ENCODE measurements at regions not wholly inside any gene's neighbourhood (a gene's known extent, or its start where the extent isn't known, plus 50 kb on each side); places are given as distances from the start of the nearest gene placed in this dataset.
"Not testable (repeated sequence)": the region's sequence is repeated elsewhere in the genome, so short reads cannot be mapped to it uniquely, and the experiment has no call there.

DNA sequence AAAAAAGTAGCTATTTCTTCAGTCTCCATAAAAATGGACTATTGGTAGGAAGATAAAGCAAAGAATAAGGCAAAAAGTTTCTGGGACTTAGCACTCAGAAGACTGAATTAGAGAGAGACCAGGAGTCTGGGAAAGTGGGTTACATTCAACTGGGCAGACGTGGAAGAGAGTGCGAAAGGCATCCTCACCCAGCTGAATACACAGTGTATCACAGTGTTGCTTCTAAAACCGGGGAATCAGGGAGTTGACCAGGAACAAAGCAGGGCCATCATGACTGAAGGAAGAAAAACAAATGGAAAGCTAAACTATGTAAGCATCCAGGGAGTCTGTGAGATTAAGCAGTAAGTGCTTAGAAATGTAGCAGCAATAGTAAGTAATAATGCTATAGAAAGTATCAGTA, 452.9 kb upstream of the MAN1A1 start:
- peaks cover 5 to 8% of the 10 kb centered on the region in 2 donors for H3K4me1 ChIP-seq (replicated peaks in 1 of 2)
- H3K27ac ChIP-seq = no peak overlapping the region
- H3K4me3 ChIP-seq = no peak overlapping the region
- ATAC-seq (replicated peaks in 6 of 8) = peak in 2 of 8 experiments; percentile 32 to 58
- in situ Hi-C loops (cut with MboI; ENCODE audit: low pct_unique_long_range_greater_than_20kb in 2 of 9, low sequenced_read_pairs in 9 of 9, unreplicated experiment in 9 of 9) = no loop called here
- 57 to 93% (median 75%) methylated on average over 1 to 3 of the region's 3 CpGs; no CpG with 5 or more reads in 4 of the 10 experiments for WGBS, 10 experiments

DNA sequence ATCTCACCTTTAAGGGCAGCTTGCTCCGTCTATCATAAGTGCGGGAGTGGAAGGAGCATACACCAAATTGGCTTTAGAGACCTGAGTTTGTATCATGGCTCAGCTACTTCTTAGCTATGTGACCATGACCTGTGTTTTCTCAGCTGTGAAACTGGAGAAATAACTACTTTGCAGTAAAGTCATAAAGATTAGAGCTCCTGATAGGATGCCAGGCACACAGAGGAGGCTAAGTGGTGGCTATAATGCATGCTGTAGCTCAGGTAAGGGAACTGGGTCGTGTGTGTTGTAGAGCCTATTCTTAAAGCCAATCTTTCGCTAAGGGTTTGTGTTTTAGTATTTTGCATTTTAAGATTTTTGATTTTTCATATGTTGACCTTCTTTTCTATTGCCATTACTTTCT, 451.5 kb upstream of the MAN1A1 start:
- Histone ChIP-seq H3K27ac (no peak overlapping the region), H3K4me3 (no peak overlapping the region), H3K4me1 (replicated peaks in 1 of 2) (peaks cover 5 to 8% of the 10 kb centered on the region in 2 donors)
- in situ Hi-C loops (cut with MboI; ENCODE audit: low pct_unique_long_range_greater_than_20kb in 2 of 9, low sequenced_read_pairs in 9 of 9, unreplicated experiment in 9 of 9) = no loop called here
- WGBS, 10 experiments = 0 to 100% (median 91%) methylated on average over 1 to 4 of the region's 4 CpGs; no CpG with 5 or more reads in 1 of the 10 experiments
- no peak for ATAC-seq (replicated peaks in 6 of 8)

DNA sequence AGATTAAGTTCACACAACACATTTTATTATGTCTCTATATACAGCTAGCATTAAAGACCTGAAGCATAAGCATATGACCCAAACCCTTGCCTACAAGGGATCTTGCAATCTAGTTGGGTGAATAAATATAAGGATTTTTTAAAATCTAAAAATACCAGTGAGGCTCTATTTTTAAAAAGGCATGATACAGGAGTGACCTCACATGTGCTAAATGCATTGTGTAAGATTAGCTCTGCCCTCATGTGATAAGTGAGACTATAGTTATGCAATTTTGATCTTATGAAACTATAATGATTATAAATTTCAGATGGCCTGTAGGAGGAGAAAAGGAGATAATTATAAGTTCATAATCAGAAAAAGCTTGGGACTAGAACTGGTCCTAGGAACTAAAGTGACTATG, 451.0 kb upstream of the MAN1A1 start:
- Histone ChIP-seq H3K27ac (no peak overlapping the region), H3K4me3 (no peak overlapping the region), H3K4me1 (replicated peaks in 1 of 2) (peaks cover 5 to 8% of the 10 kb centered on the region in 2 donors)
- no peak for ATAC-seq (replicated peaks in 6 of 8)
- in situ Hi-C loops (cut with MboI; ENCODE audit: low pct_unique_long_range_greater_than_20kb in 2 of 9, low sequenced_read_pairs in 9 of 9, unreplicated experiment in 9 of 9) = no loop called here

DNA sequence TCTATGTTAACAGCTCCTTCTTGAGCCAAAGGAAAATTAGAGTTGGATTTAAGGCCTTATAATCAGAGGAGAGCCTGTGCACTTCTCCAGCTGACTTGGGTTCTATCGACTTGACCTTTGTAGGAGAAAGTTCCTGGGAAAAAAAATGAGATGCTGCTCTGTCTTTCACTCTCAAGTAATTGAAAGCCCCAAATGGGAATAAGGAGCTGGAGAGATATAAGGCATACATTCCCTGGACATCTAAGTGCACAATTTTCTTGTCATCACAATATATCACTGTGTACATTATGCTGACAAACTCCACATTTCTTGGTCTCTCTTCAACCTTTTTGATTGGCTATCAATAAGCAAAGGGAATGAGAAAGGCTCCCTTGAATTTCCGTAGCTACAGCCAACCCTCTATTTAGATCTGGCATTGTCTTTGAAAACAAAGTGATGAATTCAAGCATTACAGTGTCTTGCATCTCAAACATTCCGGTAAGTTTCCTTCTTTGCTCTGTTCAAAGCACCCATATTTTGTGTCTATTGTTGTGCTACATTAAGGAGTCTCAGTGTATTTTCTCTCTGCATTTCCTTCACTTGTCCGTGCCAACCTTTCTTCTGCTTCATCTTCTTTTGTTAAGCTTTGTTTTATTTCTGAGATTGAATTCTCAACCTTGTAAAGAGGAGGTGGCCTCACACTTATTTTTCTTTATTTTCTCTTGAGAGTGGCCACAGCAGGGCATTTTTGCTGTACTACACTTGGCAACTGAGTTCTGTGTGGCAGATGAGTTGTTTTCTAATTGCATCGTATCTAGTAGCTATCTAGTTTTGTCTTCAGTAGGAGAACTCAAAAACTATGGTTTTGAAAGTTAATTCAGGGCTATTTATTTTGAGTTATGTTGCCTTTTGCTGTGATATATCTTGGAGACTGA, 450.3 kb upstream of the MAN1A1 start:
- Histone ChIP-seq H3K27ac (no peak overlapping the region), H3K4me3 (no peak overlapping the region), H3K4me1 (replicated peaks in 1 of 2) (peaks cover 5 to 8% of the 10 kb centered on the region in 2 donors)
- WGBS, 10 experiments = 28 to 72% (median 56%) methylated on average over 1 to 5 of the region's 5 CpGs
- ATAC-seq (replicated peaks in 6 of 8) = peak in 5 of 8 experiments; percentile 33 to 78 (median 63)
- in situ Hi-C loops (cut with MboI; ENCODE audit: low pct_unique_long_range_greater_than_20kb in 2 of 9, low sequenced_read_pairs in 9 of 9, unreplicated experiment in 9 of 9) = no loop called here

DNA sequence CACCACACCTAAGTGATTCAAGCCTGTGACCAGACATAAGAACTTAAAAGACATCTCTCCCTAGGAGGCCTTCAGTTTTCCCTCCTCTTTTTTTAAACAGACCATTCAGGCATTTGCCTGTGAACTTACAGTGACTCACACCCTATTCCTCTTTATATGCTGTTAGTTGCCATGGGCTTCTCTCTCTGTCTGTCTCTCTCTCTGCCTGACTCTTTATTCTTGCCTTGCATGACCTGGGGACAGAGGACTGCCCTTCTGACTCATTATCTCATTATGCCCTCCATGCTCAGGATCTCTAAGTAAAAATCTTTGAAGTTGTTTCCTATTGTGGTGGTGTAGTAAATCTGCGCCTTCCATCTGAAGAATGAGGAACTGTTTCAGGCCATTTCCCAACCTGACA, 442.2 kb upstream of the MAN1A1 start:
- ATAC-seq (replicated peaks in 6 of 8) = peak in 6 of 8 experiments; percentile 43 to 95 (median 56)
- H3K27ac ChIP-seq = no peak overlapping the region
- in situ Hi-C loops (cut with MboI; ENCODE audit: low pct_unique_long_range_greater_than_20kb in 2 of 9, low sequenced_read_pairs in 9 of 9, unreplicated experiment in 9 of 9) = no loop called here
- no peaks in the 10 kb centered on the region for H3K4me1 ChIP-seq (replicated peaks in 1 of 2)
- no peak overlapping the region for H3K4me3 ChIP-seq
- WGBS, 10 experiments = 60 to 100% (median 83%) methylated on average over 1 of the region's 1 CpG; no CpG with 5 or more reads in 6 of the 10 experiments

DNA sequence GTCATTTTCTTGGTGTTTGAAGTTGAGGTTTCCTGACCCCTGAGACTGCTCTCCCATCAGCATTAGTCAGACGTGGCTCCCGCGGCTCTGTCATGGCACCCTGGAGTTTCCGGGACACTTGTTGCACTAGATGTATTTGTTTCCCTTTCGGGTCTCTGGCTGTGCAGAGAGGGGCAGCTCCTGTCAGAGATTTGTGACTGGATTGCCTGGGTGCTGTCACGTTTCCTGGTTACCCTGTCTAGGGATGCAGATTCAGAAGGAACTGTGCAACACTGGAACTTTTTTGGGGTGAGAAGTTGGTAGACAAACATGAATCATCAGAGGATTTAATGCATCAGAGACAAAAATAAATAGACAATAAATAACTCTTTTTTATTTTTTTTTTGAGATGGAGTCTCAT, 431.8 kb upstream of the MAN1A1 start:
- H3K27ac ChIP-seq = no peak overlapping the region
- in situ Hi-C loops (cut with MboI; ENCODE audit: low pct_unique_long_range_greater_than_20kb in 2 of 9, low sequenced_read_pairs in 9 of 9, unreplicated experiment in 9 of 9) = no loop called here
- H3K4me1 ChIP-seq (replicated peaks in 1 of 2) = no peaks in the 10 kb centered on the region
- peak in 1 of 8 experiments; percentile 57 for ATAC-seq (replicated peaks in 6 of 8)
- WGBS, 10 experiments = 38 to 100% (median 58%) methylated on average over 1 to 6 of the region's 6 CpGs; no CpG with 5 or more reads in 3 of the 10 experiments
- no peak overlapping the region for H3K4me3 ChIP-seq

DNA sequence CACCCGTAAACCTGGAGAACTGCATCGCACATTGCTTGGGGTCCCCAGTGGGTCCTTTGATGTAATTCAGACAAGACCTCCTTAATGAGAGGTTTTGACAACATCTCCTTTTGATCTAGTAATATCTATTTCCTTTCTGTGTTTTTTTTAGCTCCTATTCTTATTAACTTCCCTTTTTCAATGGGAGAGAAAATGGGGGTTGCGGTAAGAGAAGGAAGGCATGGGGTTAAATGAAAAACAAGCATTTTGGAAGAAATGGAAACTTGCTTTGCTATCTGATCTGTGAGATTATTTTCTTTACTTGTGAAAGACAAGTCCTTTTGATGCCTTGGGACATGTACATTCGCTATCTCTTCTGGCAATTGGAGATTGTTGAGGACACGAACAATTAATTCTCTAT, 418.6 kb upstream of the MAN1A1 start:
- no peak for ATAC-seq (replicated peaks in 6 of 8)
- in situ Hi-C loops (cut with MboI; ENCODE audit: low pct_unique_long_range_greater_than_20kb in 2 of 9, low sequenced_read_pairs in 9 of 9, unreplicated experiment in 9 of 9) = no loop called here
- Histone ChIP-seq H3K4me1 (replicated peaks in 1 of 2) (no peaks in the 10 kb centered on the region), H3K4me3 (no peak overlapping the region), H3K27ac (no peak overlapping the region)
- 79 to 100% (median 98%) methylated on average over 1 to 5 of the region's 5 CpGs for WGBS, 10 experiments

DNA sequence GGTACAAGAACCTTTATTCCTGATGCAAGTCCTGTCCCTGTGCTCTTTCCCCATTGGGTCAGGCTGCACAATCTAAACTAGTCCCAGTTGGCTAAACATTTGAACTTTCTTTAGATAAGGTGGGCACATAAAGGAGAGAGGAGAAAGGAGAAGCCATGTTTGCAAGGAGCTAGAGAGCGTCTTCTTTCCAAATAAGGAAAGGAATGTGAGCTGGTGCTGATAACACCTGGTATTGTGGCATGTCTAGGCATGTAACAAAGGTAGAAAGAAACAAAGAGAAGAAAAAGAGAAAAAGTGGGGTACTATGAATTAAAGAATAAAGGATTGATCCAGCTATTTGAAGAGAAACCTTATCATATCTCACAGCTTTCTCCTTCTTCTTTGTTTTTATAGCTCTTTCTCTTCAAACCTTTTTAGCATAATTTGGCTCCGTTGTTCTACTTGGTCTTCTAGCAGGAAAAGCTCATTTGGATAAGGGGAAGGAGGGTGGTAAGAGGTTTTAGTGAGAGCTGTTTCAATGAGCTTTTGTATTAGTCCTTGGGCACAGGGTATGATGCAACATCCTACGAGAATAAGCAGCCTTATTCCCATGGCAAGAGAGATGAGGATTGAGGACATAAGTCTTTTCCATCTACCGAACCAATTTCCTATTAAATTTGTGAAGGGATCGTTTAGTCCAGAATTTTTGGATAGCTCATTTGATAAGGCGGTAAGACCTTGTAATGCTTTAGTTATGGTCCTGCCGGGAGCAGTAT, 415.5 kb upstream of the MAN1A1 start:
- no peak overlapping the region for H3K27ac ChIP-seq
- in situ Hi-C loops (cut with MboI; ENCODE audit: low pct_unique_long_range_greater_than_20kb in 2 of 9, low sequenced_read_pairs in 9 of 9, unreplicated experiment in 9 of 9) = no loop called here
- ATAC-seq (replicated peaks in 6 of 8) = no peak
- no peak overlapping the region for H3K4me3 ChIP-seq
- H3K4me1 ChIP-seq (replicated peaks in 1 of 2) = no peaks in the 10 kb centered on the region
- WGBS, 10 experiments = 45 to 100% (median 81%) methylated on average over 2 to 7 of the region's 7 CpGs

DNA sequence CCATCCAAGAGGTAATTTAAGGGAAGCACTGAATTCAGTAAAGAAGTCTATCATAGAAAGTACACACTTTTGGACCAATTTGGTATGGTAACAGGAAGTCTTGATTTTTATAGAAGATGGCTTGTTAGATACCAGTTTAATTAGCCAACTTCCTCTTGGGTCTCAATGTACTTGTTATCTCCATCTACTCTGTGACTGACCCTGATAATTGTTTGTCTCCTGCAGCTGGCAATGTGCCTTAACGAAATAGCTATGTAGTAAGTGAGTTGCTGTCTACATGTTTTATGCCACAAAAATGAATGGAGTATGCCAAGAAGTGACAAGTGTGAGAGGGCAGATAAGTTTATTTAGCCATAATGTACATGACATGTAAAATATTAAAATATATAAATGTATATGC, 410.5 kb upstream of the MAN1A1 start:
- Histone ChIP-seq H3K27ac (no peak overlapping the region), H3K4me1 (replicated peaks in 1 of 2) (no peaks in the 10 kb centered on the region), H3K4me3 (no peak overlapping the region)
- in situ Hi-C loops (cut with MboI; ENCODE audit: low pct_unique_long_range_greater_than_20kb in 2 of 9, low sequenced_read_pairs in 9 of 9, unreplicated experiment in 9 of 9) = no loop called here
- 0 to 100% (median 85%) methylated on average over 1 of the region's 1 CpG; no CpG with 5 or more reads in 4 of the 10 experiments for WGBS, 10 experiments
- ATAC-seq (replicated peaks in 6 of 8) = no peak

DNA sequence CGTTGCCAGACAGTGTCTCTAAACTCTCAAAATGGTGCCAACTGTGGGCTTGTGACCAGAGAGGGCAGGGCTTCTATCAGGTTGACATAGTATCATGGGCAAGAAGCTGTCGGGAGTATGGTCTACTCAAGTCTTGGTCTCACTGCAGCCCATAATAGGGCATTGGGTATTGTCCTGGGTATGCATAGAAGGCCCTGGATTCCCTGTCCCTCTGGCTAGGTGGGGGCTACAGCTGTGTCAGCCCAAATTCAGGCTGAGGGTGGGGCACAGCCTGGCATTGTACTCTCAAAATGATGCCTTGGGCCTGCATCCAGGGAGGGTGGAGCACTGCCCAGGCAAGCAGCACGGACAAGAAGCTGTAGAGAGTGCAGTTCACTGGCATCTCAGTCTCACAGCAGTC, 408.8 kb upstream of the MAN1A1 start:
- no peak overlapping the region for H3K27ac ChIP-seq
- no peaks in the 10 kb centered on the region for H3K4me1 ChIP-seq (replicated peaks in 1 of 2)
- H3K4me3 ChIP-seq = no peak overlapping the region
- ATAC-seq (replicated peaks in 6 of 8) = no peak
- 0 to 80% (median 8%) methylated on average over 1 to 2 of the region's 3 CpGs; no CpG with 5 or more reads in 5 of the 10 experiments for WGBS, 10 experiments
- in situ Hi-C loops (cut with MboI; ENCODE audit: low pct_unique_long_range_greater_than_20kb in 2 of 9, low sequenced_read_pairs in 9 of 9, unreplicated experiment in 9 of 9) = no loop called here

DNA sequence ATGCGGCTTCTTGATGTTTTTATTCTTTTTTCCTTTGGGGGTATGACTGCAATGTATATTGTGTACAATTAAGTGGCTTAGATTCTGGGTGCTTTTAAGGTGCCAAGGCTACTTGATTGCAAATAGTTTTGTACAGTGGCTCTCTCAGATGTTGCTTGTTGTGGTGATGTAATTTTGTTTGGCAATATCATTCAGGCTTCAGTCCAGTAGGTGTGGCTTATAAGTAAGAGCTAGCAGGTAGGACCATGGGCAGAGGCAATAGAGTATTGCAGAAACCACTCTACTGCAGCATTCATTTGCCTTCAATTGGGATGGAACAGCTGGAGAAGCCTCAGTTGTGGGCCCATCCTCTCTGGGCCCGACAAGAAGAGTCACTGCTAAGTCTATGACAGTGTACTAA, 407.9 kb upstream of the MAN1A1 start:
- Histone ChIP-seq H3K4me1 (replicated peaks in 1 of 2) (no peaks in the 10 kb centered on the region), H3K4me3 (no peak overlapping the region), H3K27ac (no peak overlapping the region)
- in situ Hi-C loops (cut with MboI; ENCODE audit: low pct_unique_long_range_greater_than_20kb in 2 of 9, low sequenced_read_pairs in 9 of 9, unreplicated experiment in 9 of 9) = no loop called here
- no peak for ATAC-seq (replicated peaks in 6 of 8)
- WGBS, 10 experiments = 15 to 88% (median 54%) methylated on average over 1 to 2 of the region's 2 CpGs; no CpG with 5 or more reads in 3 of the 10 experiments

DNA sequence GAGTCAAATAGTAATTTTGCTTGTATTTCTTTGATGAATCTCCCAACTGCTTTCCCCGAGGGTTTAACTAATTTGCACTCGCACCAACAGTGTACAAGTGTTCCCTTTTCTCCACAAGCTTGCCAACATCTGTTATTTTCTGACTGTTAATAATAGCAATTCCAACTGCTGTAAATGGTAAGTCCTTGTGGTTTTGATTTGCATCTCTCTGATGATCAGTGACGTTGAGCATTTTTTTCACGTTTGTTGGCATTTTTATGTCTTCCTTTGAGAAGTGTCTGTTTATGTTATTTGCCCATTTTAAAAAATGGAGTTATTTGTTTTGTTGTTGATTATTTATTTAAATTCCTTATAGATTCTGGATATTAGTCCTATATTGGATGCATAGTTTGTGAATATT, 399.8 kb upstream of the MAN1A1 start:
- peak in 2 of 8 experiments; percentile 61 to 76 for ATAC-seq (replicated peaks in 6 of 8)
- in situ Hi-C loops (cut with MboI; ENCODE audit: low pct_unique_long_range_greater_than_20kb in 2 of 9, low sequenced_read_pairs in 9 of 9, unreplicated experiment in 9 of 9) = loop anchor here in 1 of 9 experiments (25.0 kb wide), 1 partner anchor 387 kb away; no protein-coding TSS in a partner anchor
- Histone ChIP-seq H3K4me1 (replicated peaks in 1 of 2) (no peaks in the 10 kb centered on the region), H3K4me3 (no peak overlapping the region), H3K27ac (no peak overlapping the region)
- 0 to 93% (median 33%) methylated on average over 1 to 4 of the region's 4 CpGs for whole genome bisulfite sequencing, 10 experiments

DNA sequence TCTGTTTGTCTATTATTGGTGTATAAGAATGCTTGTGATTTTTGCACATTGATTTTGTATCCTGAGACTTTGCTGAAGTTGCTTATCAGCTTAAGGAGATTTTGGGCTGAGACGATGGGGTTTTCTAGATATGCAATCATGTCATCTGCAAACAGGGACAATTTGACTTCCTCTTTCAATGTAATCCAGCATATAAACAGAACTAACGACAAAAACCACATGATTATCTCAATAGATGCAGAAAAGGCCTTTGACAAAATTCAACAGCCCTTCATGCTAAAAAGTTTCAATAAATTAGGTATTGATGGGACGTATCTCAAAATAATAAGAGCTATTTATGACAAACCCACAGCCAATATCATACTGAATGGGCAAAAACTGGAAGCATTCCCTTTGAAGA, 399.0 kb upstream of the MAN1A1 start:
- in situ Hi-C loops (cut with MboI; ENCODE audit: low pct_unique_long_range_greater_than_20kb in 2 of 9, low sequenced_read_pairs in 9 of 9, unreplicated experiment in 9 of 9) = loop anchor here in 1 of 9 experiments (25.0 kb wide), 1 partner anchor 386 kb away; no protein-coding TSS in a partner anchor
- H3K4me3 ChIP-seq; ATAC-seq (replicated peaks in 6 of 8); H3K4me1 ChIP-seq (replicated peaks in 1 of 2); H3K27ac ChIP-seq: not testable (repeated sequence)
- whole genome bisulfite sequencing, 10 experiments = no CpG with 5 or more reads among the region's 3 CpGs

All from motor neuron (in vitro differentiated cells).